Parathyroid adenoma (tissue), 2 donors: ENCODE measurements at regions not wholly inside any gene's neighbourhood (a gene's known extent, or its start where the extent isn't known, plus 50 kb on each side); places are given as distances from the start of the nearest gene placed in this dataset.

Experiments used
- H2AFZ ChIP-seq: fragments of 300-600 bp; sonication (generic); one replicate; pipeline ENCODE4 v1.7.0; 2017; ENCODE audit warnings: antibody characterized with exemption, mild to moderate bottlenecking
- H3K27ac ChIP-seq: fragments of 300-600 bp; sonication (generic); one replicate; pipeline ENCODE4 v1.7.0; 2017
- H3K27me3 ChIP-seq: fragments of 300-600 bp; sonication (generic); one replicate; pipeline ENCODE4 v1.7.0; 2017; ENCODE audit warnings: low read length; ENCODE audit not compliant: control insufficient read depth, insufficient read depth
- H3K36me3 ChIP-seq: fragments of 300-600 bp; sonication (generic); one replicate; pipeline ENCODE4 v1.7.0; 2017; ENCODE audit warnings: low read length; ENCODE audit not compliant: control insufficient read depth, insufficient read depth
- H3K4me1 ChIP-seq: fragments of 300-600 bp; sonication (generic); one replicate; pipeline ENCODE4 v1.7.0; 2017; ENCODE audit warnings: control low read depth
- H3K4me2 ChIP-seq: fragments of 300-600 bp; sonication (generic); one replicate; pipeline ENCODE4 v1.7.0; 2017; ENCODE audit warnings: low read length
- H3K4me3 ChIP-seq: fragments of 300-600 bp; sonication (generic); one replicate; pipeline ENCODE4 v1.7.0; 2017; ENCODE audit warnings: low read depth, low read length
- H3K79me2 ChIP-seq: fragments of 300-600 bp; sonication (generic); one replicate; pipeline ENCODE4 v1.7.0; 2017; ENCODE audit warnings: control low read depth
- H3K9ac ChIP-seq: fragments of 300-600 bp; sonication (generic); one replicate; pipeline ENCODE4 v1.7.0; 2017; ENCODE audit warnings: mild to moderate bottlenecking
- H3K9me3 ChIP-seq: fragments of 300-600 bp; sonication (generic); one replicate; pipeline ENCODE4 v1.7.0; 2017; ENCODE audit warnings: low read length; ENCODE audit not compliant: control insufficient read depth
- CTCF ChIP-seq: fragments of 300-600 bp; sonication (generic); IDR thresholded peaks from one replicate; pipeline ENCODE4 v1.7.0; 2017; ENCODE audit warnings: antibody characterized with exemption, mild to moderate bottlenecking
- donor health status: primary hyperparathyroidism.

GRCh38 chr18:8458546-8459215 lies 150.6 kb upstream of the RAB12 start:
- Histone ChIP-seq H3K9me3 (no peaks in the 10 kb centered on the region), H3K9ac (no peak overlapping the region), H2AFZ (peak overlapping the region; percentile 24), H3K27me3 (no peaks in the 10 kb centered on the region), H3K4me2 (peak overlapping the region; percentile 31), H3K36me3 (no peaks in the 10 kb centered on the region), H3K4me3 (no peak overlapping the region), H3K27ac (no peak overlapping the region), H3K4me1 (no peaks in the 10 kb centered on the region), H3K79me2 (no peaks in the 10 kb centered on the region)
- no peak for TF ChIP-seq CTCF

GRCh38 chr18:8460748-8461147 lies 148.5 kb upstream of the RAB12 start:
- no peak for TF ChIP-seq CTCF
- H3K27me3 ChIP-seq, result no peaks in the 10 kb centered on the region
- no peak overlapping the region for H3K4me3 ChIP-seq
- H3K36me3 ChIP-seq, result no peaks in the 10 kb centered on the region
- H3K27ac ChIP-seq, result no peak overlapping the region
- no peak overlapping the region for H3K9ac ChIP-seq
- H2AFZ ChIP-seq, result no peak overlapping the region
- H3K4me2 ChIP-seq, result no peak overlapping the region
- H3K9me3 ChIP-seq, result no peaks in the 10 kb centered on the region
- no peaks in the 10 kb centered on the region for H3K4me1 ChIP-seq
- no peaks in the 10 kb centered on the region for H3K79me2 ChIP-seq

- TF ChIP-seq CTCF, result no peak
- Histone ChIP-seq H3K4me1 (no peaks in the 10 kb centered on the region), H3K27me3 (no peaks in the 10 kb centered on the region), H2AFZ (no peak overlapping the region), H3K27ac (no peak overlapping the region), H3K36me3 (no peaks in the 10 kb centered on the region), H3K4me3 (no peak overlapping the region), H3K9ac (no peak overlapping the region), H3K79me2 (no peaks in the 10 kb centered on the region), H3K4me2 (no peak overlapping the region), H3K9me3 (no peaks in the 10 kb centered on the region)
These were observed 147.7 kb upstream of the RAB12 start for GRCh38 chr18:8461544-8461943.

- no peak for TF ChIP-seq CTCF
- Histone ChIP-seq H3K4me2 (no peak overlapping the region), H3K27ac (no peak overlapping the region)
These were observed 146.5 kb upstream of the RAB12 start for GRCh38 chr18:8462651-8463185.

GRCh38 chr18:8463791-8464190 lies 145.4 kb upstream of the RAB12 start:
- TF ChIP-seq CTCF, result no peak
- Histone ChIP-seq H3K27me3 (no peaks in the 10 kb centered on the region), H2AFZ (no peak overlapping the region), H3K9me3 (no peaks in the 10 kb centered on the region), H3K4me3 (no peak overlapping the region), H3K4me1 (no peaks in the 10 kb centered on the region), H3K36me3 (no peaks in the 10 kb centered on the region), H3K27ac (no peak overlapping the region), H3K79me2 (no peaks in the 10 kb centered on the region), H3K4me2 (no peak overlapping the region), H3K9ac (no peak overlapping the region)

More at GRCh38 chr18:8462651-8463185, 146.5 kb upstream of the RAB12 start:
- no peaks in the 10 kb centered on the region for H3K9me3 ChIP-seq
- no peak overlapping the region for H2AFZ ChIP-seq
- H3K4me1 ChIP-seq, result no peaks in the 10 kb centered on the region
- H3K4me3 ChIP-seq, result no peak overlapping the region
- no peaks in the 10 kb centered on the region for H3K36me3 ChIP-seq
- no peak overlapping the region for H3K9ac ChIP-seq
- no peaks in the 10 kb centered on the region for H3K79me2 ChIP-seq
- H3K27me3 ChIP-seq, result no peaks in the 10 kb centered on the region
